ENCODE measurements at regions not wholly inside any gene's neighbourhood (a gene's known extent, or its start where the extent isn't known, plus 50 kb on each side); places are given as distances from the start of the nearest gene placed in this dataset.

GRCh38 chr15:46569781-46570180, 935.0 kb downstream of the SQOR start:
- Histone ChIP-seq H3K27ac (no peak overlapping the region), H3K36me3 (no peaks in the 10 kb centered on the region), H3K4me1 (no peaks in the 10 kb centered on the region), H3K9me3 (no peaks in the 10 kb centered on the region), H3K4me3 (replicated peaks in 1 of 3) (no peak overlapping the region), H3K27me3 (no peaks in the 10 kb centered on the region)
- no peak for DNase-seq
- 21 to 26% methylated on average over 1 of the region's 1 CpG for WGBS, 2 donors
- intact Hi-C loops (cut with DNase I) = no loop called here
- TF ChIP-seq POLR2A (IDR thresholded peaks at IDR 0.05) (no peak), CTCF (IDR thresholded peaks at IDR 0.05) (no peak)

GRCh38 chr15:46576646-46577395, 942.0 kb downstream of the SQOR start:
- Histone ChIP-seq H3K9me3 (no peaks in the 10 kb centered on the region), H3K27me3 (no peaks in the 10 kb centered on the region), H3K36me3 (no peaks in the 10 kb centered on the region), H3K27ac (no peak overlapping the region), H3K4me1 (no peaks in the 10 kb centered on the region), H3K4me3 (replicated peaks in 1 of 3) (no peak overlapping the region)
- TF ChIP-seq CTCF (IDR thresholded peaks at IDR 0.05) = no peak
- no peak for TF ChIP-seq POLR2A (IDR thresholded peaks at IDR 0.05)
- DNase-seq = no peak
- intact Hi-C loops (cut with DNase I) = no loop called here
- 78 to 79% methylated on average over 1 of the region's 1 CpG for WGBS, 2 donors

- H3K27me3 ChIP-seq = no peaks in the 10 kb centered on the region
- no peak overlapping the region for H3K4me3 ChIP-seq (replicated peaks in 1 of 3)
- intact Hi-C loops (cut with DNase I) = no loop called here
- no peak for TF ChIP-seq CTCF (IDR thresholded peaks at IDR 0.05)
- TF ChIP-seq POLR2A (IDR thresholded peaks at IDR 0.05) = no peak
- no peak for DNase-seq
- no peaks in the 10 kb centered on the region for H3K4me1 ChIP-seq
- no peaks in the 10 kb centered on the region for H3K36me3 ChIP-seq
- WGBS, 2 donors = 37 to 74% methylated on average over 2 of the region's 2 CpGs
- H3K9me3 ChIP-seq = no peaks in the 10 kb centered on the region
- no peak overlapping the region for H3K27ac ChIP-seq
These were observed 942.9 kb downstream of the SQOR start for GRCh38 chr15:46577767-46578166.

- H3K9me3 ChIP-seq = no peaks in the 10 kb centered on the region
- TF ChIP-seq CTCF (IDR thresholded peaks at IDR 0.05) (no peak), POLR2A (IDR thresholded peaks at IDR 0.05) (no peak)
- no peak overlapping the region for H3K4me3 ChIP-seq (replicated peaks in 1 of 3)
- H3K4me1 ChIP-seq = no peaks in the 10 kb centered on the region
- 44 to 94% methylated on average over 2 of the region's 2 CpGs for WGBS, 2 donors
- intact Hi-C loops (cut with DNase I) = loop anchor here (10.0 kb wide), 1 partner anchor 64 kb away; no protein-coding TSS in a partner anchor
- H3K36me3 ChIP-seq = no peaks in the 10 kb centered on the region
- no peak overlapping the region for H3K27ac ChIP-seq
- no peaks in the 10 kb centered on the region for H3K27me3 ChIP-seq
- DNase-seq = no peak
These were observed 945.7 kb downstream of the SQOR start for GRCh38 chr15:46580487-46580886.

GRCh38 chr15:46580924-46581323, 946.1 kb downstream of the SQOR start:
- Histone ChIP-seq H3K36me3 (no peaks in the 10 kb centered on the region), H3K4me3 (replicated peaks in 1 of 3) (no peak overlapping the region), H3K9me3 (no peaks in the 10 kb centered on the region), H3K27ac (no peak overlapping the region), H3K4me1 (no peaks in the 10 kb centered on the region), H3K27me3 (no peaks in the 10 kb centered on the region)
- 85 to 87% methylated on average over 2 of the region's 2 CpGs for WGBS, 2 donors
- intact Hi-C loops (cut with DNase I) = loop anchor here (10.0 kb wide), 1 partner anchor 64 kb away; no protein-coding TSS in a partner anchor
- DNase-seq = no peak
- TF ChIP-seq CTCF (IDR thresholded peaks at IDR 0.05) (no peak), POLR2A (IDR thresholded peaks at IDR 0.05) (no peak)

All from thyroid gland (tissue), 4 donors.